ENCODE measurements at regions not wholly inside any gene's neighbourhood (a gene's known extent, or its start where the extent isn't known, plus 50 kb on each side); places are given as distances from the start of the nearest gene placed in this dataset.

GRCh38 chr14:34007902-34008301 is 57.0 kb upstream of the EGLN3 start:
- no peak for TF ChIP-seq ZBTB7A (IDR thresholded peaks at IDR 0.05; ENCODE audit: low read depth)
- TF ChIP-seq, protein P1, sequence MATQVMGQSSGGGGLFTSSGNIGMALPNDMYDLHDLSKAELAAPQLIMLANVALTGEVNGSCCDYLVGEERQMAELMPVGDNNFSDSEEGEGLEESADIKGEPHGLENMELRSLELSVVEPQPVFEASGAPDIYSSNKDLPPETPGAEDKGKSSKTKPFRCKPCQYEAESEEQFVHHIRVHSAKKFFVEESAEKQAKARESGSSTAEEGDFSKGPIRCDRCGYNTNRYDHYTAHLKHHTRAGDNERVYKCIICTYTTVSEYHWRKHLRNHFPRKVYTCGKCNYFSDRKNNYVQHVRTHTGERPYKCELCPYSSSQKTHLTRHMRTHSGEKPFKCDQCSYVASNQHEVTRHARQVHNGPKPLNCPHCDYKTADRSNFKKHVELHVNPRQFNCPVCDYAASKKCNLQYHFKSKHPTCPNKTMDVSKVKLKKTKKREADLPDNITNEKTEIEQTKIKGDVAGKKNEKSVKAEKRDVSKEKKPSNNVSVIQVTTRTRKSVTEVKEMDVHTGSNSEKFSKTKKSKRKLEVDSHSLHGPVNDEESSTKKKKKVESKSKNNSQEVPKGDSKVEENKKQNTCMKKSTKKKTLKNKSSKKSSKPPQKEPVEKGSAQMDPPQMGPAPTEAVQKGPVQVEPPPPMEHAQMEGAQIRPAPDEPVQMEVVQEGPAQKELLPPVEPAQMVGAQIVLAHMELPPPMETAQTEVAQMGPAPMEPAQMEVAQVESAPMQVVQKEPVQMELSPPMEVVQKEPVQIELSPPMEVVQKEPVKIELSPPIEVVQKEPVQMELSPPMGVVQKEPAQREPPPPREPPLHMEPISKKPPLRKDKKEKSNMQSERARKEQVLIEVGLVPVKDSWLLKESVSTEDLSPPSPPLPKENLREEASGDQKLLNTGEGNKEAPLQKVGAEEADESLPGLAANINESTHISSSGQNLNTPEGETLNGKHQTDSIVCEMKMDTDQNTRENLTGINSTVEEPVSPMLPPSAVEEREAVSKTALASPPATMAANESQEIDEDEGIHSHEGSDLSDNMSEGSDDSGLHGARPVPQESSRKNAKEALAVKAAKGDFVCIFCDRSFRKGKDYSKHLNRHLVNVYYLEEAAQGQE (IDR thresholded peaks at IDR 0.05; ENCODE audit: low read depth) = no peak
- TF ChIP-seq MAX (IDR thresholded peaks at IDR 0.05) = no peak
- no peak for TF ChIP-seq CREB1 (IDR thresholded peaks at IDR 0.05; ENCODE audit: low read depth)
- no peak for TF ChIP-seq CEBPB (IDR thresholded peaks at IDR 0.05)
- TF ChIP-seq EP300 (IDR thresholded peaks at IDR 0.05; ENCODE audit: borderline replicate concordance) = no peak
- no peak for TF ChIP-seq TAF1 (IDR thresholded peaks at IDR 0.05; ENCODE audit: low read depth)
- TF ChIP-seq EGR1 (IDR thresholded peaks at IDR 0.05) = no peak
- TF ChIP-seq RAD21 (IDR thresholded peaks at IDR 0.05; ENCODE audit: low read depth) = no peak
